Stimulated activated CD8-positive, alpha-beta memory T cell treated with anti-CD3 and anti-CD28 coated beads, Interleukin-7, amount 100 ng/mL, for 4 hours (primary cell): ENCODE measurements at regions not wholly inside any gene's neighbourhood (a gene's known extent, or its start where the extent isn't known, plus 50 kb on each side); places are given as distances from the start of the nearest gene placed in this dataset.
A peak's percentile ranks its signal among the peaks of the same experiment; 100 is the strongest.

Source experiments
- DNase-seq, 2 donors: peaks; one replicate each; pipeline ENCODE4 v3.0.0-alpha.2; 2020; ENCODE audit warnings: low read depth in 2 of 2

DNA sequence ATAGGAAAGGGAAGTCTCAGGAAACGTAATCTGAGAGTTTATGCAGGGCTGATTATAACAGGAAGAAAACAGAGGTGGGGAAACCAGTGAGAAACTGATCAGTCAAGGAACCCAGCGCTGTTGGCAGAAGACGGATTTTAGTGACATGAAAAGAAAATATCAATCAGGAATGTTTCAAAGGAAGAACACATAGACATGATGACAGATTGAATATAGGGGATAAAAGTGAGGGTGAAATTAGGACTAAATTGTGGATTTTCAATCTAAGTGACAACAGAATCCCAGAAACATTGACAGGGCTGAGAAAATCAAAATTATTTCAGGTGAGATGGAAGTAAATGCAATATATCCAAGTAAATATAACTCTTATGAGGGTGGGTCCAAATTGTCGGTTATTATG is 199.8 kb upstream of the CCDC150 start:
- DNase-seq: no peak

DNA sequence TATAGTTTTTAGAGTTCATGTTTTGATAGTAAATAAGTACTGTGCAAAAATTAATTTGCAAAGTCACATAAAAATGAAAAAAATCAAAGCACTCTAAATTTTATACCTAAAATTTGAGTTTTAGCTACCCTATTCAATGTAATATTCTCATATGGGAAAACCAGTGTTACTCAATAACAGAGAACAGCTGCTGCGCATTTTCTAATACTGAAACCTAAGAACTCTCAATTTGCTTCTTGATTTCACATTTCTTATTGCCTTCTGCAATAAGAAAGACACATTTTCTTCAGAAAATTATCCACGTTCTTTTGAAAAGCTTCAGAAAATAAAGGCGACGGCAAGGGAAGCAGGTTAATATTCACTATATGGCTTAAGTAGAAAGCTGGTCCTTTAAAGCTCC is 199.1 kb upstream of the CCDC150 start:
- DNase-seq: no peak

DNA sequence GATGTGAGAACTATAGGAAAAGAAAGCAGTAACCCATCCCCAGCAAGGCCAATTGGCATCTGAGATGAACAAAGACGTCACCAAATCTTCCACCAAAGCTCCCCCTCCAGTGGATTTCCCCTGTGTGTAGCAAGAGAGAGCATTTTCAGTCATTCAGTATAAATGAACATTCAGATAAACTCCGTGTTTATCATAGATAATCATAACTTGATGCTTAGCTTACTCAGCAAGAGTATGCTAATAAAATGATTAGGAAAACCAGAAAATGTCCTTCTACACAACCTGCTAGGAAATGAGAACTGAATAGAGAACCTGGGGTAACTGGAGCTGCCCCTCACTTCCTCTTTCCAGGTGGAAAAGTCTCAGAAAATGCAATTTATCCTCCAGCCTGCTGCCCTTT is 198.0 kb upstream of the CCDC150 start:
- no peak for DNase-seq

DNA sequence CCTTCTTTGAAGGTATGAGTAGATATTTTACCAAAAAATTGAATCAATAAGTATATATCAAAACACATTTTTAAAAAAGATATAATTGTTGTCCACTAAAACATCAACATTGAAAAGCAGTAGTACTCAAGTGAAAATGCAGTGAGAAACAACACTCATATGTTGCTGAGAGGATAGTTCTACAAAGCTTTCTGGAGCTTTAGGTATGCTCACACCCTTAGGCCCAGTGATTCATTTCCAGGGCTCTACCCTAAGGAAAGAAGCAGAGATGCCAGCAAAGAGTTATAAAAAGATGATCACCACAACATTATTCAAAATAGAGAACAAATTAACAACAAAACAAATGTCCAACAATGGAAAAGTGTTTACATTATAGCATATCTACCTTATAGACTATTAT is 197.3 kb upstream of the CCDC150 start:
- DNase-seq: no peak

DNA sequence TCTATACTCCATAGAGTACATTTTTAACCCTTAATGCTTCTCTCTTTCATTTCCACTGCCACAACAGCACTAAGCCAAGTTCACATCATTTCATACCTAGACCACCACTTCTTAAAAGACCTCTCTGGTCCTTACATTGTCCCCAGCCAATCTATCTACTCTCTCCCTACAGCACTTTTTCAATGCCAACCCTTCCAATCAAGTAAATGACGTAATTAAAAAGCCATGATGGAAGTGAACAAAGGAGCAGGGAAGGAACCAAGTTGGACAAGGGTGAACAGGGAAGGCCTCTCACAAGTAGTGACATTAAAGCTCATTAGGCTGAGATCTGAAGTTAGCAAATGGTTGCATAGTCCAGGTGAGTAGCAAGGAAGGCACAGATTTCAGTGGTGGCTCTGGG is 195.1 kb upstream of the CCDC150 start:
- no peak for DNase-seq

DNA sequence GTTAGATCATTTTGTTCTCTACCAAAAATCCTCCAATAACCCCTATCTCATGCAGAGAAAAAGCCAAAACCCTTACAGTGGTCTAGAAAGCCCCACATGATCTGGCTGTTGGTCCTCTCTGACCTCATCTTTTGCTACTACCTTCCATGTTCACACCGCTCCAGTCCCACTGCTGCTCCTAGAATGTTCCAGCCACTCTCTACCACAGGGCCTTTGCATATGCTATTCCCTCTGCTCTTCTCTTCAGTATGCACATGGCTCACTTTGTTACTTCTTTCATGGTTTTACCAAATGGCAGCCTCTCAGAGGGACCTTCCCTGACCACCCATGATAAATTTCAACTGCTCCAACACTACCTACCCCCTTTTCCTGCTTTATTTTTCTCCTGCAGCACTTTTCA is 193.5 kb upstream of the CCDC150 start:
- no peak for DNase-seq

DNA sequence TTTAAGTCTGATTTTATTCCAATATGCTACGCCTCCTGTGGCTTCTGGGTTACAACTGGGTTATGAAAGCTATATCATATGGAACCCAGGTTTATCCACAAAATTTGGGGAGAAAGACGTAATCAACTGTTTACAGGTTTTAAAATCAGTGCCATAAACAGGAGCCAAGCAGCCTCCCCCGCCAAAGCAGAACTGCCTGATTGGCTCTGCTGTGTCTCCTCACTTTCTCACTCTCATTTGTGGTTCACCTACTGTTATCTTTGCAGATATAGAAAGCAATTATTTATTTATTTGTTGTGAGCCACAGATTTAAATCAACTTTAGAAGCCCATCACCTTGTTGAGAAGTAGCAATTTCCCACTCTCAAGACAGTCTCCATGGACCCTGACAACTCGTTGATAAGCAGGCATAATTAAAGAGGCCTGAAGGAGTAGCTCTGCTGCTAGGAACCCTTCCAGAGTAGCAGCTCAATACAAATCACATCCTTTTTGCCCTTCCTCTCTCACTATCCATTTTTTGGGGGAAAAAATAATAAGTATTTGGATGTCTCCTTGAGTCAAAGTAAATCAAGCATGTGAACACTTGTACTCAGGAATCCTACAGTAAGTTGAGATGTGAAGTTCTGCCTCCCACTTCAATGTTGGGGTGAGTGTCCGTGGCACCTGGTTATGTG is 191.0 kb upstream of the CCDC150 start:
- DNase-seq: no peak

DNA sequence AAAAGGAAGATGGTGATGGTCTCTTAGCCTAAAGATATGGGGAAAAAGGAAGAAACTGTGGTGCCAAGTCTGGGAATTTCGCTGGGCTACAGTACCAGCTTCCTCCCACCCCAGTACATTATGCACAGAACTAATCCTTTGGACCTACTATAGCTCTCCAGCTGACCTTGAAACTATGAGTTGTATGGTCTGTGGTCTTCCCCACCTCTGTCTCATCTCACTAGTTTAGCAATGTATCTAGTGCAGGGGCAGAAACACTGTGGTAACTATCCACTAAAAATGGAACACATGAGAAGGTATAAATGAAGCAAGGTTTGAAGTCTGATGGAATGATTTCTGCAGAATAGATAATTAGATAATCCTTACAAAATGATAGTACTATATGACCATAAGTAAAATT is 190.4 kb upstream of the CCDC150 start:
- DNase-seq: no peak

DNA sequence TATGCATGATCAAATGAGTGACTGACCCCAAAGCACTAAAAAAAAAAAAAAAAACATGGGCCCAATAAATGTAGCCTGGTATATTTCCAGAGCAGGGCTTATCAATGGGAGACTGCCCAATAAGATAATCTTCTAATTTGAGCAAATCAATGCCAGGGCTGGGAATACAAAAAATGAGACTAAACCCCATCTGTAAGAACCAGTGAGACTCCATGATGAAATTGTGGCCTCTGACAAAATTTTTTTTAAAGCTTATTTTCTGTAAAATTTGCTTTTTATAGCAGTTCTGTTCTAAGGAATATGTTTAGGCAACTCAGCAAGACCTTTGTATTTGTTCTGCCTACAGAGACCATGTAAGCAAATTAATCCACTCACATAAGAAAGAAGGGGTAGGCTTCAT is 186.8 kb upstream of the CCDC150 start:
- DNase-seq: no peak

DNA sequence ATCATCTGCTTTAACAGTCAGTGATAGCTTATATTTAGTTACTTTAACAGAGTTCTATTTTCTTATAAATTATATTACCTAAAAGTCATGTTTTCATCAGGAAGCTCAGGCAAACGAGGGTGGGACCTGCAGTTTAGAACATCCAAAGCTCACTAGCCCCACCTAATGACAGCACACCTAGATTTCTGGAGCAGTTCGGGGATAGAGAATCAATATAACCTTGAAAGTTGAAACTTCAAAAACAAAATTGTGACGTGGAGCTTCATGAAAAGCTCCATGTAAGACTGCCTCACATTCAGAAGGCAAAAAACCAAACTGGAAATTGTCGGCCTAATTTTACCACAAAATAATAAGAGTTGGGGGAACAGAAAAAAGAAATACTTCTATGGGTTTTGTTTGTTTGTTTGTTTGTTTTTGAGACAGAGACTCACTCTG is 185.9 kb upstream of the CCDC150 start:
- DNase-seq: peak in 1 of 2 donors; percentile 17

DNA sequence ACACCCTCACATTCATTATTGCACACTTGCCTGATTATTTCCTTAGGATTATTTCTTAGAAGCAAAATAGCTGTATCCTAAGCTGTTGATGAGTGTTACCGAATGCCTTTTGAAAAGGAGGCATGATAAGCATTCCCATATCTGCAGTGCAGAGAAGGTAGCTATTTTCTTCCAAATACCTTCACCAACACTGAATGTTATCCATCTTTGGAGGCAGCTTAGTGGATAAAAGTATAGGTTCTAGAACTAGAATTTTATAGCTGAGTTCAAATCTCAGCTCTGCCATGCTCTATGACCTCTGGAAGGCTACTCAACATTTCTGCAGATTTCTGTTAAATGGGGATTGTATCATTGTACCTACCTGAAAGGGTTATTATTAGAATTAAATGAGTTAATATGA is 185.0 kb upstream of the CCDC150 start:
- DNase-seq: no peak

DNA sequence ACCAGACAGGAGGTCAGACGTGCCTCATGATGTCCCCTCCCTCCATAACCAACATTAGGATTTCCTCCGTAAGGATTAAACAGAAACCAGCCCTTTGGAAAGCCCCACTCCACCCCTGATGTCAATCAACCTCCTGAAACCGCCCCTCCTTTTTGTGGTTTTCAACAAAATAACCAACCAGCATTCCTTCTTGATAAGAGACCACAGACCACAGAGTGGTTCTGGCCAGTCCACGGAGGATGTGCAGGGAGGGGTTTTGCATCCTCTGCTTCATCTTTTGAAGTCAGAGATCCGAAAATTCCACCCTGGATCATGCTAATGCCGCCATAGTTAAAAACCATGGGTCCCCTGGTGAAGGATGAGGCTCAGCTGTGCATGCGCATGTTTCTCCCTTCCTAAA is 180.0 kb upstream of the CCDC150 start:
- DNase-seq: no peak

DNA sequence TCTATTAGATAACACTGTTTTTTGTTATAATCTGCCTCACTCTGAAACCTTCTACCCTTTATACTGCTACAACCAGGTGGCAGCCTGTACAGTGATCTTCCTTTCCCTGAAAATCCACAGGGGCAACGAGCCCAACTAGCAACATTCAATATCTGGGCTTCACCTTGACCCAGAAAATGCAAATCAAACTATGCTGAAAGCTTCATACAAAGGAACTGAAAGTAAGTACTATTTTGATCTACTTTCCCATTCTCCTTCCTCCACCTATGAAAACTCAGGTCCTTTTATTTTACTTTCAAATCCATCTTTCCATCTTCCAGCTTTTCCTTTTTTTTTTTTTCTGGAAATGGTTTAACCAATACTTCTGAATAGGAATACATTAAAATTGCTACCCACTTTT is 175.8 kb upstream of the CCDC150 start:
- DNase-seq: no peak

DNA sequence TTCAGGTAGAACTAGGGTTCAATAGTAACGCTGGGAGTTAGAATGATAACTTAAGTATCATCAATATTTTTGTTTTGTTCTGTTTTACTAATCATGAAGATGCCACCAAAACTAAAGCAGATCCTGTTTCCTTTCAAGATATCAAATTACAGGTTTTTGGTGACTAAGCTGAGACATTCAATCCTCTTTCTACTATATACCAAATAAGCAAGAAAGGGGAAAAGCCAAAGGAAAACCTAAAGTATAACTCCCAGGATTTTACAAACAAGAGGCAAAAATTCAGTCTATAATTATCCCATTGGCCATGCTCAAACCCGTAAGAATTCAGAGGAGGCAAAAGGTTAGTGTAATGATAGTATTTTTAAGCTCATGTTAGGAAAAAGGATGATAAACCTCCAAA is 175.2 kb upstream of the CCDC150 start:
- no peak for DNase-seq

DNA sequence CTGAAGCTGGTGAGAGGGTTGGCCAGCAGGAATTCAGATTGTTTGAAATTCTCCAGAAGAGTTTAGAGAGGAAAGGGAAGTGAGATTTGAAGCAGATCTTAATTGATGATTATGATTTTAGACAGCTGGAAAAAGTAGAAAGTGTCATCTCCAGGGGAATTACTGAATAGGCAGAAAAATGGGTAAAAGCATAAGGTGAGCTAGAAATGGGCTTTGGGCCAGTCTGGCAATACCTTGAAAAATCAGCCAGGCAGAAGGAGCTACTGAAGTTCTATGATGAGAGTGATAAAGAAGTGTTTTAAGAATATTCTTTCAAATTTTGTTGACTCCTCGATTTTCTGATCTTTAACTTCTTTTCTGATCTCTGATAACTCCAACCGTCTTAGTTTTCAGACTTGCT is 172.9 kb upstream of the CCDC150 start:
- DNase-seq: no peak

DNA sequence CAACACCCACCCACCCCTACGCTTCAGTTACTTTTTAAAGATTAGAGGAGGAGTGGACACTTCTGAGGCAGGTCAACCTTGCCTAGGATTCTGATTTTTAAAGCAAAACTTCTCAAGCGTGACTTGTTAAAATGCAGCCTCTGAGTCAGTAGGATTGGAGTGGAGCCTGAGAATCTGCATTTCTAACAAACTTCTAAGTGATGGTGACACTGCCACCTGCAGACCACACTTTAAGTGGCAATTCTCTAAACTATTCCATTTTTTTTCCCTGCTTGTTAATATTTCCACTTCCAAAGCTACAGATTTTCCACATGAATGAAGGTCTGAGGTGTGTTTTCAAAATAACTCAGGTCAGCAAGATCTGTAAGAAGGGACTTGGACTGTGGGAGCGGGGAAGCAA is 171.1 kb upstream of the CCDC150 start:
- DNase-seq: no peak

DNA sequence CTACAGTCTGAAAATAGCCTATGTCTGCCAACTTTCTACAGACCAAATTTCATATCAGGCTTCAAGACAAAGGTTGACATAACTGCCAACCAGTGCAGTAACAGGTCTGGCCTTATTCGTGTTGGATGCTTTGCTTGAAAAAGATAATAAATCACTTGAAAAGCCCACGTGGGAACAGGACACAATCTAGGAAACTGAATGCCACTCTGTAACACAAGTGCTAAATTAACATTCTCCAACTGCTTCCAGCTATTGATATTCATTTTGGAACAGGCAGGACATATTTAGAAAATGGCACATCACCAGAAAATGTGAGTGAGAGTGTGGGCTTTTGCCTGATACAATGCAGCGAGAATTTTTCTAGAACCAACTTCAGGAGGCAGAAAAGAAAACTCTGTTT is 165.9 kb upstream of the CCDC150 start:
- DNase-seq: no peak

DNA sequence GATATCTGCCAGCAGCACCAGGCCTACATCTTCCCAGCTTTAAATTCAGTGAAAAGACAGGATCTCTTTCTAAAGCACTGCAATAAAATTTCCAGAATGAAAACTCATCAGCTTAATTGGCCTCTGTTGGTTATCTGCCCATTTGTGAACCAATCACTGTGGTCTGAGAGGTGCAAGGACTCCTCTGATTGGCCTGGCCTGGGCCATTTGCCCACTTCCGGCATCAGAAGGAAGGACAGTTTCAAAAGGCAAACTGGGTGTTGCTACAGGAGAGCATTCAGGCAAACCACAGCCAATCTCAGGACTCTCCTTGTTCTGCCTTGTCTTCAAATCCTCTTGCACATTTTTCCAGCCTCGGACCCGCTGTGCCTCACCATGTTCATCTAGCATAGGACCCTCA is 163.9 kb upstream of the CCDC150 start:
- DNase-seq: no peak

DNA sequence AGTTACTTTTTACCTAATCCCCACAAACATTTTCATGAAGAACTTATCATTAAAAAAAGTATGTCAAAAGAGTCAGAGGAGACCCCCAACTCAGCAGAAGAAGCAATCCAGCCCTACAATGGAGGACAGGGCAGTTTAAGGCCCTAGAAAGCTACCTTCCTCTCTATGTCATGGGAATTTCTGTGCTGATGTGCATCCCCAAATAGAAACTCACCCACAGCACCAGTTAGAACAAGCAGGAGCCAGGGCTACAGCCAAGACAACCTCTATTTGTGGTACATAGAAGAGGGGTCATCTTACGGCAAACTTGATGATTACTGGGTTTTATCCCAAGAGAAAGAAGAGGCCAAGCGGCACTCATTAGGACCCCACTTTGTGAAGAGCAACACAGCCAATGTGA is 160.9 kb upstream of the CCDC150 start:
- DNase-seq: no peak

DNA sequence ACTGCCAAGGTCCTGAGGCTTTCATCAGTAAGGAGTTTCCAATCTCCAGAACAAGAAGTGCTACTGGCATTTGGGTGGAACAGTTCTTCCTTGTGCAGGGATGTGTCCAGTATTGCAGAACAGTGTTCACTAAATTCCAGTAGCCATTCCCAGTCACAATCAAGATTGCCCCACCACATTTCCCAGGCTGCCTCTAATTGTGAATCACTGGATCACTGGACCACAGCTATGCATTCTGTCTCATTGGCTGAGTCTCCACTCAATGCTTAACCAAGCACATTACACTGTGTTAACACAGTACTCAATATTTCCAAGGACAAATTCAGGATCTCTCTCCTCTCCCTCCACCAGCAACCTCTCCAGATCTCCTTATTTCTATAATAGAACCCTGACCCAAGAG is 160.2 kb upstream of the CCDC150 start:
- no peak for DNase-seq

DNA sequence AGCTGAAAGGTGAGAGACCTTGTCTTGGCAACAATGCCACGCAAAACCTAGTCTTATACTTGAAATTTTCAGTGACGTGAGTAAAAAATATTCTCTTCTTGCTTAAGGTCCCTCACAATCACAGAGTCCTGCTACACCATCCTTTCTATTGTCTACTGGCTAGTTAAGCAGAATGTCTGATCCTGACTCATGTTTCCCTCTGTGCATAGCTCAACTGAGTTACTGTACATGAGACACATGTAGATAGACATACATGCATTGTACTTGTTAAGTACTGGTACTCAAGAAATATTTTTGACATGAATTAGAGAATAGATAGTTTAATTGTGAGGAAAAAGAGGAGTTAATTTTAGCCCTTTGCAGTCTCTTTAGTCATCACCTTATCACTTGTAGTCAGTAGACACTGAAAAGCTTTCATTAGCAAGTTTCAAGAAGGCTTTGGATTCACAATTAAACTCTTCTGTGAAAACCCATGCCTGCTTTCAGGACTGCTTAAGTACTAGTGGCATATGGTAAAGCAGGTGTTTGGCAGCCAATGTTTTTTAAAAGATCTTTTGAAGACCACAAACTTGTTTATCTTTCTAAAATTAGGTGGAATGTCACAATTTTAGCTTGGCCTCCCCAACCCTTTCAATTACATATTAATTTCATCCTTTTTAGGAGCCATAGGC is 158.7 kb upstream of the CCDC150 start:
- no peak for DNase-seq

DNA sequence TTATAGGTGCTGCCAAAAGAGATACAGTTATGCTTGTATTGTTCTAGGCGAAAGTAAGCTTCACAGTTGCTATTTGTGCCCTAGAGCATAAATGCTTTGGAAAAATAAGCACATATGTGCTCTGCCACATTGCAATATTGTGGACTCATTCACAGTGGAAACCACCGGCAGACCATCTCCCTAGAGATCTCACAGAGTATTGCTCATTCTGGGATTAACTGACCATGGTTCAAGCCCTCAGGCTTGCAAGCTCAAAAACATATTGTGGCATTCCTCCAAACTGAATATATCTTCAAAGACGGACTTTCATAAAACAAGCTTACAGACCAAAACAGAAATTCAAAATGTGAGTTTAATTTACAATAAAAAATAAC is 158.2 kb upstream of the CCDC150 start:
- no peak for DNase-seq

DNA sequence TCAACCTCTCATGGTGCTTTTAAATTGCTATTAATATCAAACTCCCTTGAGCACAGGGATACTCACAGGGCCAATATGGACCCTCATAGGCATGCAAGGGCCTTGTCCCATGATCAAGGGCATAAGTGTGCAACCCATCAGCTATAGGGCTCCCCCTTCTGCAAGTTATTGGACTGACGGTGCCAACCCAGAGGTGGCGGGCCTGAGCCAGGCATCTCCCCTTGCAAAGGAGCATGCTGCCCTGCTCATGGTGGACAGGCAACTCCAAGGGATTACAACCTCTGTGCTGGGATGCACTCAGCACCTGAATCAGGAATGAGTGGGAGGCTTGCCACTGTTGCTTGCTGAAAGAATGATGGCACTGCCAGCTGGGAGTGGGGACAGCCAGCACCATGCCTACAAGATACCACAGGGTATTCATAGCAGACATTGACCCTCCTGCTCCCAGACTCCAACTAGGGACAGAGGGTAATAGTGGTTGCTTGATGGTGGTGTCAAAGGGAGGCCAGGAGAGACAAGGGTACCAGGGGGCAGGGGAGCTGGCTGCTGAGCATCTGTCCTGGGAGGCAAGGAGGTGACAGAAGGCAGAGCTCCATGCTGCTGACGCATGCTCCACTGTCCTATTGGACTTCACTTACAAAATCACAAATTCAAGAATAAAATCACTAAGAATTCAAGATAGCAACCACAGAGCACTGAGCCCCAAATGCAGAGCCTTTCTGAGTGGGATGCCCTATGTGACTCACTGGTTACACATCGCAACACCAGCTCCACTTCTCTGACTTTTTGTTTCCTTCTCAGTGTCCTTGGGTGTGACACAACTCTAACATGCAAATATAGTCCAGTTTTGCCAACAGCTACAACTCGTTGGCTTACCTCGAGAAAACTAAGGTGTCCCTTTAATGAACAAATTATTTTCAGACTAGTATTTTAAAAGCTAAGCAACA is 157.1 kb upstream of the CCDC150 start:
- DNase-seq: no peak
